ENCODE measurements at regions not wholly inside any gene's neighbourhood (a gene's known extent, or its start where the extent isn't known, plus 50 kb on each side); places are given as distances from the start of the nearest gene placed in this dataset.

DNA sequence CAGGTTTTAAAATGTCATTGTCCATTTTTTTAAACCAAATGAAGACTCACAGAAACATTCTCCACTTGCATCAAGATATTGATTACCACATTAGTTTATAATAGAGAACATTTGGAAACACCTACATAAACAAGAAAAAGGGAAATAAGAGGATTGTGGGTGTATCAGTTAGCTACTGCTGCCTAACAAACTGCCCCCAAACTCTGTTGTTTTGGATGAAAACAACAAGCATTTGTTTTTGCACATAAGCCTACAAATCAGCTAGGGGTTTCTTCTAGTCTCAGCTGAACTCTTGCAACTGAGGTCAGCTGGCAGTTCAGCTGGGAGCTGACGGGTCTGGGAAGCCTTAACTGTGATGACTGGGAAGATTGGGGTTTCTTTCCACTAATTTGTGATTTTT is 464.4 kb downstream of the COG6 start:
- TF ChIP-seq, protein P1, sequence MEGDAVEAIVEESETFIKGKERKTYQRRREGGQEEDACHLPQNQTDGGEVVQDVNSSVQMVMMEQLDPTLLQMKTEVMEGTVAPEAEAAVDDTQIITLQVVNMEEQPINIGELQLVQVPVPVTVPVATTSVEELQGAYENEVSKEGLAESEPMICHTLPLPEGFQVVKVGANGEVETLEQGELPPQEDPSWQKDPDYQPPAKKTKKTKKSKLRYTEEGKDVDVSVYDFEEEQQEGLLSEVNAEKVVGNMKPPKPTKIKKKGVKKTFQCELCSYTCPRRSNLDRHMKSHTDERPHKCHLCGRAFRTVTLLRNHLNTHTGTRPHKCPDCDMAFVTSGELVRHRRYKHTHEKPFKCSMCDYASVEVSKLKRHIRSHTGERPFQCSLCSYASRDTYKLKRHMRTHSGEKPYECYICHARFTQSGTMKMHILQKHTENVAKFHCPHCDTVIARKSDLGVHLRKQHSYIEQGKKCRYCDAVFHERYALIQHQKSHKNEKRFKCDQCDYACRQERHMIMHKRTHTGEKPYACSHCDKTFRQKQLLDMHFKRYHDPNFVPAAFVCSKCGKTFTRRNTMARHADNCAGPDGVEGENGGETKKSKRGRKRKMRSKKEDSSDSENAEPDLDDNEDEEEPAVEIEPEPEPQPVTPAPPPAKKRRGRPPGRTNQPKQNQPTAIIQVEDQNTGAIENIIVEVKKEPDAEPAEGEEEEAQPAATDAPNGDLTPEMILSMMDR (IDR thresholded peaks at IDR 0.05; ENCODE audit: low read depth, low read length, poor library complexity, severe bottlenecking), result no peak
- no peak for TF ChIP-seq EZH2phosphoT487 (IDR thresholded peaks at IDR 0.05; ENCODE audit: borderline replicate concordance, low read length)
